DND-41 (cell line): ENCODE measurements at regions not wholly inside any gene's neighbourhood (a gene's known extent, or its start where the extent isn't known, plus 50 kb on each side); places are given as distances from the start of the nearest gene placed in this dataset.

Experiments used
- ATAC-seq: fragments of 200-7000 bp; cut with Tn5 transposase; 3 replicates; pipeline ENCODE4 v1.9.1; 2021; ENCODE audit warnings: low read depth; ENCODE audit not compliant: insufficient read depth
- DNase-seq: peaks from one replicate; pipeline ENCODE4 v3.0.0-alpha.2; 2020
- H2AFZ ChIP-seq: 2 replicates; pipeline ENCODE4 v1.6.0; 2012; ENCODE audit warnings: low read depth, low read length
- H3K27ac ChIP-seq: 2 replicates; pipeline ENCODE4 v1.5.1; 2012; ENCODE audit warnings: low read length, inconsistent platforms
- H3K27me3 ChIP-seq: fragments of 200-600 bp; sonication (generic); 2 replicates; pipeline ENCODE4 v1.6.0; 2012; ENCODE audit warnings: low read length, mild to moderate bottlenecking, inconsistent platforms; ENCODE audit not compliant: insufficient read depth, poor library complexity
- H3K36me3 ChIP-seq: 2 replicates; pipeline ENCODE4 v1.5.1; 2012; ENCODE audit warnings: low read length, inconsistent platforms; ENCODE audit not compliant: insufficient read depth
- H3K4me1 ChIP-seq: 2 replicates; pipeline ENCODE4 v1.5.1; 2012; ENCODE audit warnings: mild to moderate bottlenecking, low read length; ENCODE audit not compliant: insufficient read depth
- H3K4me2 ChIP-seq: 2 replicates; pipeline ENCODE4 v1.6.0; 2012; ENCODE audit warnings: mild to moderate bottlenecking, moderate library complexity, low read length, inconsistent platforms; ENCODE audit not compliant: insufficient read depth
- H3K4me3 ChIP-seq, 2 experiments: fragments of 200-600 bp in 1 of 2; shearing (Covaris generic) in 1 of 2; 2 replicates each; pipeline ENCODE4 v1.5.1; 2012 to 2016; ENCODE audit warnings: inconsistent platforms in 2 of 2, low read length in 2 of 2, mild to moderate bottlenecking in 2 of 2, low read depth in 1 of 2, moderate library complexity in 1 of 2
- H3K79me2 ChIP-seq: 2 replicates; pipeline ENCODE4 v1.6.0; 2012; ENCODE audit warnings: low read length, inconsistent platforms; ENCODE audit not compliant: insufficient read depth
- H3K9ac ChIP-seq: 2 replicates; pipeline ENCODE4 v1.6.0; 2012; ENCODE audit warnings: low read depth, mild to moderate bottlenecking, inconsistent platforms, low read length, moderate library complexity
- H3K9me3 ChIP-seq: 2 replicates; pipeline ENCODE4 v1.5.1; 2012; ENCODE audit warnings: low read length, moderate library complexity, mild to moderate bottlenecking, inconsistent platforms; ENCODE audit not compliant: insufficient read depth, severe bottlenecking
- H4K20me1 ChIP-seq: 2 replicates; pipeline ENCODE4 v1.6.0; 2012; ENCODE audit warnings: low read length; ENCODE audit not compliant: insufficient read depth
- EZH2 ChIP-seq: IDR thresholded peaks from 3 replicates; pipeline ENCODE4 v1.6.1; 2012; ENCODE audit warnings: borderline replicate concordance, low read depth, mild to moderate bottlenecking, moderate library complexity, low read length, inconsistent platforms; ENCODE audit not compliant: severe bottlenecking
- TF ChIP-seq, protein P1 (sequence below): IDR thresholded peaks from 2 replicates; pipeline ENCODE4 v1.5.1; 2012; ENCODE audit warnings: borderline replicate concordance, low read length, moderate library complexity, mild to moderate bottlenecking; ENCODE audit not compliant: poor library complexity, severe bottlenecking; ENCODE audit errors: extremely low read depth

DNA sequence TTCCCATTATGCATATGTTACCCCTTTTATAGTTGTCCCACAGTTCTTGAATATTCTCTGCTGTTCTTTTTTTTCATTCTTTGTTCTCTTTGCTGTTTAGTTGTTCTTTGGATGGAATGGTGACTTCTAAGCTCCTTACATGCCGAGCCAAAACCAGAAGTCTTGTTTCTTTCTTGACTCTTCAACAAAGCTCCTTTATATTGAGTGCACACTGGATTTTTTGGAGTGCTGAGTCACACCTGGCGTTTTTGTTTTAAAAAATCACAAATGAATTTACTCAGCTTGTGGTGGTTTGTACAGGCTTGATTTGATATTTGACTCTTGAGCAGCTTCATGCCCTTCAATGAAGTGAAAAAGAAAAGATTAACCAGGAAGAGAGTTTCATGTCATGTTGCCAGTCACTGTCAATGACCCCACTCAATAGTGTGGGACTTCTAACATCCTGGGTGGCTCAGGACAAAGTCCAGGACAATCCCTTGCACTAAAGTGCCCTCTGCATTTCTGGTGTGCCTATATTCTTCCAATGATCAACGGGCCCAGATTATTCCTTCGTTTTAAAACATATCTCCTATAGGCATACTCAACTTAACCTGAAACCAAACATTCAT is 112.4 kb upstream of the SLC38A4 start:
- H3K9ac ChIP-seq: no peak overlapping the region
- no peaks in the 10 kb centered on the region for H3K9me3 ChIP-seq
- H3K79me2 ChIP-seq: no peaks in the 10 kb centered on the region
- H3K4me2 ChIP-seq: no peak overlapping the region
- no peak overlapping the region for H3K4me3 ChIP-seq
- TF ChIP-seq EZH2: no peak
- TF ChIP-seq, protein P1, sequence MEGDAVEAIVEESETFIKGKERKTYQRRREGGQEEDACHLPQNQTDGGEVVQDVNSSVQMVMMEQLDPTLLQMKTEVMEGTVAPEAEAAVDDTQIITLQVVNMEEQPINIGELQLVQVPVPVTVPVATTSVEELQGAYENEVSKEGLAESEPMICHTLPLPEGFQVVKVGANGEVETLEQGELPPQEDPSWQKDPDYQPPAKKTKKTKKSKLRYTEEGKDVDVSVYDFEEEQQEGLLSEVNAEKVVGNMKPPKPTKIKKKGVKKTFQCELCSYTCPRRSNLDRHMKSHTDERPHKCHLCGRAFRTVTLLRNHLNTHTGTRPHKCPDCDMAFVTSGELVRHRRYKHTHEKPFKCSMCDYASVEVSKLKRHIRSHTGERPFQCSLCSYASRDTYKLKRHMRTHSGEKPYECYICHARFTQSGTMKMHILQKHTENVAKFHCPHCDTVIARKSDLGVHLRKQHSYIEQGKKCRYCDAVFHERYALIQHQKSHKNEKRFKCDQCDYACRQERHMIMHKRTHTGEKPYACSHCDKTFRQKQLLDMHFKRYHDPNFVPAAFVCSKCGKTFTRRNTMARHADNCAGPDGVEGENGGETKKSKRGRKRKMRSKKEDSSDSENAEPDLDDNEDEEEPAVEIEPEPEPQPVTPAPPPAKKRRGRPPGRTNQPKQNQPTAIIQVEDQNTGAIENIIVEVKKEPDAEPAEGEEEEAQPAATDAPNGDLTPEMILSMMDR: no peak
- no peaks in the 10 kb centered on the region for H3K4me1 ChIP-seq
- no peaks in the 10 kb centered on the region for H3K36me3 ChIP-seq
- no peaks in the 10 kb centered on the region for H3K27me3 ChIP-seq
- no peak overlapping the region for H2AFZ ChIP-seq
- ATAC-seq (no peak), DNase-seq (no peak)
- H3K27ac ChIP-seq: no peak overlapping the region
- H4K20me1 ChIP-seq: no peaks in the 10 kb centered on the region

DNA sequence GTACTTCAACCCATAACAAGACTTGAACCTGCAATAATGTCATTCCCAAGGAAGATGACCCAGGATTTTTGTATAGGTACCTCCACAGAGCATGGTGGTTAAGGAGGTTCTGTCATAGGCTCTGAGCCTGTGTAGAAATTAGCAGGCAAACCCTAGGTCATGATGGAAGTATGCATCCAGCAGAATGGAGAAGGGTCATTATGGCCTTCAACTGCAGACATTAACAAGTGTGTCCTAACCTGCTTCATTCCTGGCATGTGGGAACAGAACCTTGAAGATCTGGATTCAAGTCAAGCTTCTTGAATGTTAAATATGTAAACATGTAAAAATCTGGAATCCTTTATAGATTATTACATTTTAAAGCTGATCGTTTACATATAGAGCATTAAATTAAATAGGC is 116.2 kb upstream of the SLC38A4 start:
- Histone ChIP-seq H3K27me3 (no peaks in the 10 kb centered on the region), H3K9ac (no peak overlapping the region), H3K4me1 (no peaks in the 10 kb centered on the region), H4K20me1 (no peaks in the 10 kb centered on the region), H3K4me2 (no peak overlapping the region), H2AFZ (no peak overlapping the region), H3K9me3 (no peaks in the 10 kb centered on the region), H3K27ac (no peak overlapping the region), H3K4me3 (no peak overlapping the region), H3K36me3 (no peaks in the 10 kb centered on the region), H3K79me2 (no peaks in the 10 kb centered on the region)
- no peak for DNase-seq
- no peak for ATAC-seq
- TF ChIP-seq EZH2: no peak
- TF ChIP-seq, protein P1: no peak

DNA sequence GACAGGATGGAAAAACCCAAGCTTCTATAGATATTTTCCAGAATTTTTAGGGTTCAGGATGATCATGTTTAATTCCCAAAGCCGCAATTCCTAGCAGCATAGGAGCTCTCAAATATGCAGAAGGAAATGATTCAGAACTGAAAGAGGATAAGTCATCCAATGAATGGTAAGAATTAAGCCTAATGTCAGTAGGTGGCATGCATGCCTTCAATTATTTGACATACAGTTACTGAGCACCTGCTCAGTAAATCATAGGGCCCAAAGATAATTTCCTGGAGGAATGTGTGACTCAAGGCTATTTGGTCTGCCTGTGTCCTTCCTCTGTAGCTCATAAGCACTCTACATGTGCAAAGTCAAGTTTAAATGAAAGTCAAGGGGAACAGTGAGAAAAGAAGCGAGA is 116.8 kb upstream of the SLC38A4 start:
- Histone ChIP-seq H3K4me3 (no peak overlapping the region), H2AFZ (no peak overlapping the region), H3K9ac (no peak overlapping the region), H3K4me1 (no peaks in the 10 kb centered on the region), H4K20me1 (no peaks in the 10 kb centered on the region), H3K79me2 (no peaks in the 10 kb centered on the region), H3K27ac (no peak overlapping the region), H3K27me3 (no peaks in the 10 kb centered on the region), H3K36me3 (no peaks in the 10 kb centered on the region), H3K9me3 (no peaks in the 10 kb centered on the region), H3K4me2 (no peak overlapping the region)
- no peak for ATAC-seq
- TF ChIP-seq, protein P1: no peak
- no peak for TF ChIP-seq EZH2
- DNase-seq: no peak

DNA sequence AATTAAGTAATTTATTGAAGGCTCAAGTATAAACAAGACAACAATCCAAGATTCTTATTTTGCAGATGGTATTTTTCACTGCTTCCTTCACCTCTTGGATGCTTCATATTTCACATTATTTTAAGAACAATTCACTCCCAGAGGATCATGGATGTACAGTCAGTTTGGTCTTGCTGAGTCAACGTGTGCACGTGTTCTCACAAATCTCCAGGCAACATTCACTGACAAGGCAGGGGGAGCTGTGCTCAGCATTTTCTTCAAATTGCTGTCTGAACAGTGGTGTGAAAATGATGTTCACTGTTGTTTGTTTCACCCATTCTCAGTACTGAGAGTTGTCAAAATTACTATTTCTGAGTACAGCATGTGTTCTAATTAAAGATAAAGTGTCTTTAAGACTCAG is 118.3 kb upstream of the SLC38A4 start:
- Histone ChIP-seq H3K9ac (no peak overlapping the region), H3K27ac (no peak overlapping the region), H2AFZ (no peak overlapping the region), H3K9me3 (no peaks in the 10 kb centered on the region), H3K27me3 (no peaks in the 10 kb centered on the region), H3K36me3 (no peaks in the 10 kb centered on the region), H3K79me2 (no peaks in the 10 kb centered on the region), H3K4me1 (no peaks in the 10 kb centered on the region), H4K20me1 (no peaks in the 10 kb centered on the region), H3K4me3 (no peak overlapping the region), H3K4me2 (no peak overlapping the region)
- no peak for DNase-seq
- TF ChIP-seq EZH2: no peak
- TF ChIP-seq, protein P1: no peak
- ATAC-seq: no peak
